BLaER1 treated with 17β-estradiol and CSF1 and Interleukin-3, amounts not matched to agents 10 nM and 100 nM (cell line): ENCODE measurements at regions not wholly inside any gene's neighbourhood (a gene's known extent, or its start where the extent isn't known, plus 50 kb on each side); places are given as distances from the start of the nearest gene placed in this dataset.

Experiments used
- H3K27ac ChIP-seq, 11 experiments: shearing (Covaris generic); formaldehyde crosslinking; 2 replicates each; pipeline ENCODE4 v1.8.1; 2022
- H3K27me3 ChIP-seq, 11 experiments: shearing (Covaris generic); formaldehyde crosslinking; 2 replicates each; pipeline ENCODE4 v1.8.1; 2022
- H3K36me3 ChIP-seq, 11 experiments: shearing (Covaris generic); formaldehyde crosslinking; 2 replicates each; pipeline ENCODE4 v1.8.1; 2022
- H3K4me1 ChIP-seq, 10 experiments: shearing (Covaris generic); formaldehyde crosslinking; 2 replicates each; pipeline ENCODE4 v1.8.1; 2022
- H3K4me2 ChIP-seq, 11 experiments: shearing (Covaris generic); formaldehyde crosslinking; 2 replicates each; pipeline ENCODE4 v1.8.1; 2022
- H3K4me3 ChIP-seq, 10 experiments: shearing (Covaris generic); formaldehyde crosslinking; 2 replicates each; pipeline ENCODE4 v1.8.1; 2022
- H3K9ac ChIP-seq, 11 experiments: shearing (Covaris generic); formaldehyde crosslinking; 2 replicates each; pipeline ENCODE4 v1.8.1; 2022
- H3K9me3 ChIP-seq, 11 experiments: shearing (Covaris generic); formaldehyde crosslinking; replicated peaks in 1 of 11; 2 replicates each; pipeline ENCODE4 v1.8.1; 2022
- H4K20me1 ChIP-seq, 11 experiments: shearing (Covaris generic); formaldehyde crosslinking; 2 replicates each; pipeline ENCODE4 v1.8.1; 2022
- Cebpa-rat ChIP-seq, 11 experiments: shearing (Covaris generic); IDR thresholded peaks; 2 replicates each; pipeline ENCODE4 v1.8.1; 2022

DNA sequence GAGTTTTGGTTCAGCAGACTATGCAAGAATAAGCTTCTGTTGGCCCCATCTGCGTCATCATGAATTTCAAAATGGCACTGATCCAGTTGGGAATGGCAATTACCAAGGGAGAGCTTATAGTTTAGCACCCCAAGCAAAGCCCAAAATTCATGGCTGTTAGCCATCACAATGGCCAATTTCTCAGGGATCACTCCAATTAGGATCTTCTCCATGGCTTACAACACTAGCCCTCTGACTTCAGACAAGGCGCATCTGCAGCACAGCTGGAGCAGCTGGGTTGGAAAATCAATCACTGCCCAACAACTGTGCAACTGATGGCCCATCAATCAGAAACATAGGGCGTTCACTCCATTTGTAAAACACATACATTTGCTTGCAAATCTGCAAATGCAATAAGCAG is 273.6 kb downstream of the SRBD1 start:
- Histone ChIP-seq H3K27me3 (no peaks in the 10 kb centered on the region), H3K36me3 (no peaks in the 10 kb centered on the region), H3K4me1 (peaks cover 0 to 5% (median under 1%) of the 10 kb centered on the region in 10 experiments; a peak in 7 of 20 replicates), H4K20me1 (no peaks in the 10 kb centered on the region), H3K27ac (no peak overlapping the region), H3K4me3 (no peak overlapping the region), H3K9ac (no peak overlapping the region), H3K9me3 (no peaks in the 10 kb centered on the region), H3K4me2 (no peak overlapping the region)
- TF ChIP-seq Cebpa-rat (IDR thresholded peaks at IDR 0.05), result no peak

DNA sequence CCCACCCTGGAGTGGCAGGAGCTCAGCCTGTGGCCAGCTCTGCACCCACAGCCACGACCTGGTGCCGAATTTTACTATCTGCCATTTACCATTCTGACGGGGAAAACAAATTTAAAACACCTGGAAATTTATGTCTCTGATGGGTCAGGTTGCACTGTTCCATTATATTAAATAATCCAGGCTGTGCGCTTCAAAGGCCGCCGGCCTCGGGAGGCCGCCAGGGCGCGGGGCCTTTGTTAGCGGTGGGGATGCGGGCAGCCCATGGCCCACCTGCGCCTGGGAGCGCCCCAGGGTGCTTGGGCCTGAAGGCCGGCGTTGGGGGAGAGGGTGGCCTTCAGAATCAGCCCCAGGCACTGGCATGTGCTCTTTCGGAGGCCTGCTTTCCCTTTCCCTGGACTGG is 276.9 kb downstream of the SRBD1 start:
- peaks cover 5 to 37% (median 25%) of the 10 kb centered on the region in 10 experiments; a peak in 16 of 20 replicates for H3K4me1 ChIP-seq
- no peak overlapping the region for H3K9ac ChIP-seq
- no peak overlapping the region for H3K4me3 ChIP-seq
- TF ChIP-seq Cebpa-rat (IDR thresholded peaks at IDR 0.05), result no peak
- H3K36me3 ChIP-seq, result no peaks in the 10 kb centered on the region
- H3K9me3 ChIP-seq, result no peaks in the 10 kb centered on the region
- no peak overlapping the region for H3K4me2 ChIP-seq
- H3K27ac ChIP-seq, result no peak overlapping the region
- no peaks in the 10 kb centered on the region for H3K27me3 ChIP-seq
- no peaks in the 10 kb centered on the region for H4K20me1 ChIP-seq

DNA sequence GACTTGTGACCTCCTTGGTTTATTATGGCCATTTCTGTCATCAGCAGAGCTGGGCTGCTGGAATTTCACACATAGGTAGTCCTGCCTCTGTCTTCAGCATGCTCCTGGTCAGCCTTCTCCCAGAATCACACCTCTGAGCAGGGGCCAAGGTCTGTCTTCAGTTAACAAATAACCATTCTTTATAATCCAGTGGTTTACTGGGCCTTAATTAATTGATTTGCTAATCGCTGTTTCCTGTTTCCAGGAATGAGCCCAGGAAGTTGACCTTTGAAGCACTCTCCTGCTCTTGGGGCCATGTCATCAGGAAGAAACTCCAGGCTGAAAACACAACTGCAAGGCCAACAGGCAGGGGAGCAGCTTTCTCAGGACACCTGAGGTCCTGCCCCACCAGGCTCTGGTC is 278.5 kb downstream of the SRBD1 start:
- no peak for TF ChIP-seq Cebpa-rat (IDR thresholded peaks at IDR 0.05)
- Histone ChIP-seq H3K9ac (no peak overlapping the region), H3K36me3 (no peaks in the 10 kb centered on the region), H3K4me1 (peaks cover 5 to 40% (median 26%) of the 10 kb centered on the region in 10 experiments; a peak in 16 of 20 replicates), H3K27ac (no peak overlapping the region), H3K9me3 (peaks cover 0 to 4% (median 0%) of the 10 kb centered on the region in 11 experiments; a peak in 1 of 22 replicates), H4K20me1 (no peaks in the 10 kb centered on the region), H3K4me2 (peak overlapping the region in 5 of 11 experiments; percentile 3 to 31 (median 17); a peak in 2 of 22 replicates), H3K4me3 (no peak overlapping the region), H3K27me3 (no peaks in the 10 kb centered on the region)

DNA sequence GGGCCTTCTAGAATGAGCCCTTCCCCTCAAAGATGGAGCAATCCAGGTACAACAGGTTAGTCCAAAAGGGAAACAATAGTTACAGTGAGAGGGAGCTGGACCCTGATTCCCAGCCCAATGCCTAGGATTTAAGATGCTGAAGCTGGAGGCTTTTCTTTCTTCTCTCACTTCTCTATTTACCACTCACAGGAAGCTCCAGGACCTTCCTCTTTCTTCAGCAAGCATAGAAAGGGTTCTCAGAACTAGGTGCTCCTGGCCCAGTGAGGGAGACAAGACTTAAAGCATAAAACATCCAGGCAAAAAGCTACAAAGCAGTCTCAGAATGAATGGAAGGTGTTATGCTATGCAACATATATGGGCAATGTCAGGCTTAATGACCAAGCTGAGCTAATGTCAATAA is 279.0 kb downstream of the SRBD1 start:
- TF ChIP-seq Cebpa-rat (IDR thresholded peaks at IDR 0.05), result no peak
- Histone ChIP-seq H3K27me3 (no peaks in the 10 kb centered on the region), H3K27ac (no peak overlapping the region), H3K4me2 (peak overlapping the region in 6 of 11 experiments; percentile 3 to 31 (median 18); a peak in 3 of 22 replicates), H3K4me1 (peaks cover 5 to 40% (median 26%) of the 10 kb centered on the region in 10 experiments; a peak in 16 of 20 replicates), H3K9ac (no peak overlapping the region), H3K9me3 (peaks cover 0 to 8% (median 0%) of the 10 kb centered on the region in 11 experiments; a peak in 2 of 22 replicates), H4K20me1 (no peaks in the 10 kb centered on the region), H3K4me3 (no peak overlapping the region), H3K36me3 (no peaks in the 10 kb centered on the region)

DNA sequence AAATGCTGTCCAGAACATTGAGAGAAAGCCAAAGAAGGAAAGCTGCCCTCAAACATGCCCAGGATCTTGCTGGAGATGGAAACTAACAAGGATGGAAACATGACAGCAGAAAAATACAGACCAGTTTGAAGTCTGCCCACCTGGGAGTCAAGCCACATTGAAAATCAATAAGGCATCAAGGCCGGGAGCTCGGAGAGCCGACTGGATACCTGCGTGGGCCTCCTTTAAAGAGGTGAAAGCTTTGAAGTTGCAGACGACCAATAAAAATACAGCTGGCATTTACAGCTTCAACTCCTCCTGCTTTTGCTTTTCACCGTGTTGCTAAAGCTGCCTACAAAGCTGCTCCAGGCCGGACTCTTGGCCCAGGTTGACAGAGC is 279.7 kb downstream of the SRBD1 start:
- Histone ChIP-seq H3K4me1 (peaks cover 5 to 40% (median 26%) of the 10 kb centered on the region in 10 experiments; a peak in 16 of 20 replicates), H3K4me3 (no peak overlapping the region), H3K36me3 (no peaks in the 10 kb centered on the region), H3K9me3 (peaks cover 0 to 8% (median 0%) of the 10 kb centered on the region in 11 experiments; a peak in 2 of 22 replicates), H3K27ac (peak overlapping the region in 2 of 11 experiments; percentile 1 to 32; a peak in 2 of 22 replicates), H3K27me3 (no peaks in the 10 kb centered on the region), H3K9ac (no peak overlapping the region), H4K20me1 (no peaks in the 10 kb centered on the region), H3K4me2 (0 out of 22 replicates have a peak overlapping the region, but pooled peaks of 1 of the 11 experiments have one; percentile 20)
- no peak for TF ChIP-seq Cebpa-rat (IDR thresholded peaks at IDR 0.05)

DNA sequence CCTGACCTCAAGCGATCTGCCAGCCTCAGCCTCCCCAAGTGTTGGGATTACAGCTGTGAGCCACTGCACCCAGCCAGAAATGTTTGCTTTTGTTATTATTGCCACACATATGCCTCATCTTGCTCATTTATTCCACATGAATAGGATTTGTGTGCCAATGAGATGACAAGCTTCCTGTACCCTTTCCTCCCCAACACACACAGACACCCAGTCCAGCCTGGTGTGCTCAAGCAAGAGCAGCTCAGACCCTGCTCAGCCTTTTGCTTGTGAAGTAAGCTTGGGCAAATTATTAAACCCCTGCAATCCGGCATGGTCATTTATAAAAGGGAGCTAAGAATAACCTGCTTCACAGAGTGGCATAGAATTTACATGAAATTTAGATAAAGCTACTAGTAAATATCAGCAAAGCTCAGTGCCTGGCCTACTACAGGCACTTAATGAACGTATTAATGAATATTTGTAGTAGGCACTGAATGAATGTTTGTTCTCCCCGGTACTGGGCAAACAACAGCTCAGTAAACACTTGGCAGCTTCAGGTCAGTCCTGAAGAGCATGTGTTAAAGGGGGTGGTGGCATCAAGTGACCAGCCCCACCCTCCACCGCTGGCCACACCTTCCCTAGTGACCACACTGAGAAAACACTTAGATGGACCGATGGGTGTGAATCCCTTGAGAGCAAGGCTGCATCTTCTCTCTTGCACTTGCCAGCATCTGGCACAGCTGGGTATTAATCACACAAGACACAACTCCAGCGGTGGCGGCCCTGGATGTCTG is 280.2 kb downstream of the SRBD1 start:
- peaks cover 5 to 40% (median 26%) of the 10 kb centered on the region in 10 experiments; a peak in 16 of 20 replicates for H3K4me1 ChIP-seq
- H3K9me3 ChIP-seq, result peaks cover 0 to 8% (median 0%) of the 10 kb centered on the region in 11 experiments; a peak in 2 of 22 replicates
- H3K4me2 ChIP-seq, result peak overlapping the region in 7 of 11 experiments; percentile 5 to 37 (median 33); a peak in 11 of 22 replicates
- H4K20me1 ChIP-seq, result no peaks in the 10 kb centered on the region
- H3K27ac ChIP-seq, result peak overlapping the region in 3 of 11 experiments; percentile 1 to 32 (median 1); a peak in 2 of 22 replicates
- H3K27me3 ChIP-seq, result no peaks in the 10 kb centered on the region
- no peaks in the 10 kb centered on the region for H3K36me3 ChIP-seq
- no peak overlapping the region for H3K4me3 ChIP-seq
- TF ChIP-seq Cebpa-rat (IDR thresholded peaks at IDR 0.05), result peak in 1 of 11 experiments; percentile 15; a peak in 1 of 22 replicates
- H3K9ac ChIP-seq, result no peak overlapping the region; a peak in 1 of 22 replicates

DNA sequence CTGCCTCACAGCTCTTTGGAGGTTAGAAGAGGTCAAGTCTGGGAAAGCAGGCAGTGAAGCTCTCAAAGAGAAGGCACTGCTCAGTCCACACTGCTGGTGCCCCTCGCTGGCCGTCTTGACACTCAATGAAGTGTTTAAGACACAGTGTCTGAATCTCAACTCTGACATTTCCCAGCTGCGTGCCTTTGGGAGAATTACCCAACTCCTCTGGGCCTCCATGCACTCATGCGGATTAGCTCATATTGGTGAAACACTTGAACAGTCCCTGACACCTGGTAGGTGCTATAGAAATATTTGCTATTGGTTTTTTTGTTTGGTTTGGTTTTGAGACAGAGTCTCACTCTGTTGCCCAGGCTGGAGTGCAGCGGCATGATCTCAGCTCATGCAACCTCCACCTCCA is 281.0 kb downstream of the SRBD1 start:
- Histone ChIP-seq H3K27ac (peak overlapping the region in 3 of 11 experiments; percentile 14 to 29 (median 18); a peak in 2 of 22 replicates), H4K20me1 (no peaks in the 10 kb centered on the region), H3K4me2 (peak overlapping the region in 7 of 11 experiments; percentile 5 to 37 (median 33); a peak in 12 of 22 replicates), H3K27me3 (no peaks in the 10 kb centered on the region), H3K36me3 (no peaks in the 10 kb centered on the region), H3K4me1 (peaks cover 5 to 40% (median 26%) of the 10 kb centered on the region in 10 experiments; a peak in 16 of 20 replicates), H3K4me3 (no peak overlapping the region), H3K9me3 (peaks cover 0 to 8% (median 0%) of the 10 kb centered on the region in 11 experiments; a peak in 2 of 22 replicates), H3K9ac (no peak overlapping the region)
- TF ChIP-seq Cebpa-rat (IDR thresholded peaks at IDR 0.05), result no peak

DNA sequence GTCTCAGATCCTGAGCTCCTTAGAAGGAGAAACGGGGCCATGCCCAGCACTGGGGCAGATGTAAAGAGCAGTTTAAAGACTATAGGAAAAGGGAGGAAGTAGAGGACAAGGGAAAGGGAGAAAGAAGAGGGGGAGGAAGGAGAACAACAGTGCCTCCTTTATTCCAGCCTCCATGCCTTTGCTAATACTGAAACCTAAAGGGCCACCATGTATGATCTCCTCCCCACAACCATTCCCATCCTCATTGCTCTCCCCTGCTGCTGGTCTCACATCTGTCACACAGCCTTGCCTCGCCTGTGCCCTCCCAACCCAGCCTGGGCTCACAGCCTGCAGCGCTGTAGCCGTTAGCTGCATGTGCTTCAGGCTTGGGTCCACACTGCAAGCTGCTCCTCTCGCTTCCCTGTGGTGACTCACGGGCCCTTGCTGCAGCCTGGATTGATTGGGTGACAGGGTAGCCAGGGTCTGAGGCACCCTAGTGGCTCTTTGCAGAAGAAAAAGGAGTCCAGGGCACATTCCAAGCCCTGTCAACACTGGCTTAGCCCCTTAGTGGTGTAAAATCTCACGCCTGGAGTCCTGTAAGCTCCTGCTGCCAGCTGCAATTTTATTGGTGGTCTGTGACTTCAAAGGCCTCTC is 281.9 kb downstream of the SRBD1 start:
- no peak overlapping the region for H3K9ac ChIP-seq
- no peaks in the 10 kb centered on the region for H3K36me3 ChIP-seq
- no peak for TF ChIP-seq Cebpa-rat (IDR thresholded peaks at IDR 0.05)

More for the DNA sequence above, 281.9 kb downstream of the SRBD1 start:
- Histone ChIP-seq H3K27ac (0 out of 22 replicates have a peak overlapping the region, but pooled peaks of 1 of the 11 experiments have one; percentile 14), H3K27me3 (no peaks in the 10 kb centered on the region), H3K4me3 (no peak overlapping the region), H3K4me1 (peaks cover 5 to 40% (median 26%) of the 10 kb centered on the region in 10 experiments; a peak in 16 of 20 replicates), H3K4me2 (peak overlapping the region in 6 of 11 experiments; percentile 5 to 37 (median 32); a peak in 6 of 22 replicates), H4K20me1 (no peaks in the 10 kb centered on the region), H3K9me3 (peaks cover under 1 to 11% (median 3%) of the 10 kb centered on the region in 11 experiments; a peak in 15 of 22 replicates)
